ENCODE measurements at regions not wholly inside any gene's neighbourhood (a gene's known extent, or its start where the extent isn't known, plus 50 kb on each side); places are given as distances from the start of the nearest gene placed in this dataset.

GRCh38 chr18:3342628-3343027, 80.7 kb downstream of the MYL12B start:
- no peak overlapping the region for H2BK5ac ChIP-seq (ENCODE audit: low read depth, low read length, poor library complexity, severe bottlenecking)
- no peak overlapping the region for H2BK20ac ChIP-seq (ENCODE audit: low read depth, low read length)
- no peak overlapping the region for H2BK15ac ChIP-seq (ENCODE audit: low read depth, low read length)
- dilution Hi-C loops (cut with HindIII; ENCODE audit: low sequenced_read_pairs, unreplicated experiment) (no loop called here), in situ Hi-C loops (cut with MboI; ENCODE audit: low sequenced_read_pairs) (no loop called here), intact Hi-C loops (cut with micrococcal nuclease) (no loop called here)
- TF ChIP-seq ELK1 (IDR thresholded peaks at IDR 0.05; ENCODE audit: borderline replicate concordance, low read depth, low read length): no peak
- TF ChIP-seq CTCF (conservative IDR thresholded peaks at IDR 0.05; ENCODE audit: low read depth, low read length): no peak
- no peak for TF ChIP-seq BHLHE40 (IDR thresholded peaks at IDR 0.05; ENCODE audit: low read depth, low read length)
- TF ChIP-seq FOS (IDR thresholded peaks at IDR 0.05; ENCODE audit: low read depth, low read length): no peak
- no peak for TF ChIP-seq RAD21 (IDR thresholded peaks at IDR 0.05; ENCODE audit: low read length)
- TF ChIP-seq SMC3 (IDR thresholded peaks at IDR 0.05; ENCODE audit: low read depth, low read length): no peak
- no peak for TF ChIP-seq USF2 (IDR thresholded peaks at IDR 0.05; ENCODE audit: low read depth, low read length)
- no peak for TF ChIP-seq MAFK (IDR thresholded peaks at IDR 0.05; ENCODE audit: low read depth, low read length)
- no peak for TF ChIP-seq NFE2L2 (IDR thresholded peaks at IDR 0.05; ENCODE audit: low read depth, low read length)
- no peak for TF ChIP-seq MXI1 (IDR thresholded peaks at IDR 0.05; ENCODE audit: borderline replicate concordance, low read depth, low read length)
- no peak overlapping the region for H4K8ac ChIP-seq (ENCODE audit: low read depth in 2 of 2, low read length in 2 of 2)
- no peak overlapping the region for H3K9ac ChIP-seq (ENCODE audit: low read depth, low read length)
- DNase-seq (no peak), ATAC-seq (ENCODE audit: low read depth) (no peak)
- H3K23ac ChIP-seq (ENCODE audit: low read depth, low read length): no peak overlapping the region
- ChIA-PET POLR2A (ENCODE audit: unreplicated experiment) (no interaction called here), CTCF (no interaction called here)
- no peak overlapping the region for H3K4ac ChIP-seq (ENCODE audit: low read depth, low read length)
- H3K27me3 ChIP-seq (ENCODE audit: control insufficient read depth, insufficient read depth, low read length): no peaks in the 10 kb centered on the region
- H3K4me2 ChIP-seq (ENCODE audit: low read depth, low read length): no peak overlapping the region
- WGBS, 2 experiments (ENCODE audit: extremely low coverage in 2 of 2, insufficient read length in 1 of 2): 80% methylated on average over 1 of the region's 5 CpGs; no CpG with 5 or more reads in 1 of the 2 experiments
- no peaks in the 10 kb centered on the region; the same call in 1 of the 2 replicates for H3K9me1 ChIP-seq (ENCODE audit: insufficient read depth, low read length)
- H3K14ac ChIP-seq (replicated peaks; ENCODE audit: low read depth, low read length): no peak overlapping the region
- H2BK120ac ChIP-seq (ENCODE audit: low read depth, low read length): no peak overlapping the region
- peaks cover 6% of the 10 kb centered on the region for H3K4me1 ChIP-seq (ENCODE audit: control insufficient read depth, insufficient read depth, low read length)
- H4K5ac ChIP-seq (ENCODE audit: low read depth, low read length): no peak overlapping the region
- no peaks in the 10 kb centered on the region for H3K36me3 ChIP-seq (ENCODE audit: control insufficient read depth, insufficient read depth, low read length)
- no peaks in the 10 kb centered on the region for H3K9me3 ChIP-seq (ENCODE audit: control insufficient read depth, insufficient read depth, low read length)
- H3K56ac ChIP-seq (ENCODE audit: extremely low read depth, insufficient read depth, low read length): no peak overlapping the region
- H3K4me3 ChIP-seq (ENCODE audit: insufficient read depth, low read depth, low read length): no peak overlapping the region
- H2AK9ac ChIP-seq (replicated peaks; ENCODE audit: low read depth, low read length, poor library complexity): no peak overlapping the region
- no peak overlapping the region for H2AFZ ChIP-seq (replicated peaks; ENCODE audit: low read length, poor library complexity)
- no TSS peak for BruUV-seq (replicated peaks)
- H3K18ac ChIP-seq (ENCODE audit: low read depth, low read length): no peak overlapping the region
- no peak overlapping the region for H3K27ac ChIP-seq (ENCODE audit: insufficient read depth, low read length)
- no peak overlapping the region for H2AK5ac ChIP-seq (ENCODE audit: low read depth, low read length)
- H3K79me1 ChIP-seq (ENCODE audit: low read depth in 1 of 2, low read length in 2 of 2): no peaks in the 10 kb centered on the region
- no peaks in the 10 kb centered on the region for H4K20me1 ChIP-seq (ENCODE audit: insufficient read depth, low read length)
- no peak overlapping the region for H4K91ac ChIP-seq (ENCODE audit: insufficient read depth, low read depth, low read length)

Data from IMR-90 (cell line).